PC-3 (cell line): ENCODE measurements at regions not wholly inside any gene's neighbourhood (a gene's known extent, or its start where the extent isn't known, plus 50 kb on each side); places are given as distances from the start of the nearest gene placed in this dataset.

Experiments used
- ATAC-seq: fragments of 200-7000 bp; cut with Tn5 transposase; 2 replicates; pipeline ENCODE4 v1.9.1; 2020; ENCODE audit warnings: mild to moderate bottlenecking, moderate library complexity
- BruUV-seq: library from RNA; stranded (reverse); fragments of 400-500 nt; replicated peaks from 2 replicates; lab custom pipeline; 2021; lab: Mats Ljungman, UMichigan
- CTCF ChIA-PET: fragments of 300-600 bp; sonication (Branson Sonifier 250); formaldehyde crosslinking; loops from one replicate; lab custom pipeline; 2022; ENCODE audit warnings: antibody characterized with exemption; lab: Charles Lee
- POLR2A ChIA-PET: fragments of 300-600 bp; sonication (Branson Sonifier 250); formaldehyde crosslinking; loops from one replicate; lab custom pipeline; 2022; ENCODE audit warnings: antibody characterized with exemption; ENCODE audit not compliant: unreplicated experiment; lab: Charles Lee
- DNase-seq: peaks from one replicate; pipeline ENCODE4 v3.0.0-alpha.2; 2015
- H2AFZ ChIP-seq: fragments of 300-600 bp; sonication (generic); 2 replicates; pipeline ENCODE4 v1.6.0; 2016; ENCODE audit warnings: antibody characterized with exemption, low read length
- H3F3A ChIP-seq: fragments of 300-600 bp; sonication (generic); one replicate; pipeline ENCODE4 v1.6.0; 2017; ENCODE audit warnings: antibody characterized with exemption, low read length, control low read depth, mild to moderate bottlenecking; ENCODE audit not compliant: unreplicated experiment
- H3K27ac ChIP-seq: fragments of 300-600 bp; sonication (generic); 2 replicates; pipeline ENCODE4 v1.5.1; 2016; ENCODE audit warnings: mild to moderate bottlenecking, low read length
- H3K27me3 ChIP-seq: fragments of 300-600 bp; sonication (generic); 2 replicates; pipeline ENCODE4 v1.6.1; 2016; ENCODE audit warnings: low read length, mixed read lengths
- H3K36me3 ChIP-seq: fragments of 300-600 bp; sonication (generic); 2 replicates; pipeline ENCODE4 v1.6.1; 2016; ENCODE audit warnings: low read depth, mixed run types, low read length, mixed read lengths
- H3K4me1 ChIP-seq: fragments of 300-600 bp; sonication (generic); 2 replicates; pipeline ENCODE4 v1.5.1; 2016; ENCODE audit warnings: low read length; ENCODE audit not compliant: insufficient read depth
- H3K4me2 ChIP-seq: fragments of 300-600 bp; sonication (generic); 2 replicates; pipeline ENCODE4 v1.6.0; 2016; ENCODE audit warnings: low read length
- H3K4me3 ChIP-seq: fragments of 300-600 bp; sonication (generic); 2 replicates; pipeline ENCODE4 v1.5.1; 2016; ENCODE audit warnings: mild to moderate bottlenecking, low read length, mixed read lengths
- H3K79me2 ChIP-seq: fragments of 300-600 bp; sonication (generic); 2 replicates; pipeline ENCODE4 v1.6.1; 2017; ENCODE audit warnings: low read length, mixed read lengths
- H3K9ac ChIP-seq: fragments of 300-600 bp; sonication (generic); 2 replicates; pipeline ENCODE4 v1.6.0; 2016; ENCODE audit warnings: mild to moderate bottlenecking, low read length
- H3K9me2 ChIP-seq: fragments of 300-600 bp; sonication (generic); replicated peaks from 2 replicates; pipeline ENCODE4 v1.6.1; 2016; ENCODE audit warnings: mixed run types, low read length, mixed read lengths
- H3K9me3 ChIP-seq: fragments of 300-600 bp; sonication (generic); 2 replicates; pipeline ENCODE4 v1.6.1; 2016; ENCODE audit warnings: low read length, mixed read lengths
- H4K20me1 ChIP-seq: fragments of 300-600 bp; sonication (generic); 2 replicates; pipeline ENCODE4 v1.6.1; 2016; ENCODE audit warnings: low read length, mixed read lengths
- EZH2 ChIP-seq: fragments of 300-600 bp; sonication (generic); IDR thresholded peaks from one replicate; pipeline ENCODE4 v1.6.1; 2017; ENCODE audit warnings: antibody characterized with exemption, mild to moderate bottlenecking, low read length; ENCODE audit not compliant: unreplicated experiment
- EZH2phosphoT487 ChIP-seq: fragments of 300-600 bp; sonication (generic); IDR thresholded peaks from 2 replicates; pipeline ENCODE4 v1.6.1; 2018; ENCODE audit warnings: mild to moderate bottlenecking, antibody characterized with exemption, low read length, borderline replicate concordance
- intact Hi-C: fragments of 100-400 bp; cut with micrococcal nuclease; formaldehyde crosslinking; loops from 2 replicates; pipeline ENCODE4 v1.9.0; 2023
- TF ChIP-seq, protein P1 (sequence below): fragments of 300-600 bp; sonication (generic); conservative IDR thresholded peaks from 2 replicates; pipeline ENCODE4 v1.5.1; 2017; ENCODE audit warnings: antibody characterized with exemption, low read depth, mild to moderate bottlenecking, low read length

DNA sequence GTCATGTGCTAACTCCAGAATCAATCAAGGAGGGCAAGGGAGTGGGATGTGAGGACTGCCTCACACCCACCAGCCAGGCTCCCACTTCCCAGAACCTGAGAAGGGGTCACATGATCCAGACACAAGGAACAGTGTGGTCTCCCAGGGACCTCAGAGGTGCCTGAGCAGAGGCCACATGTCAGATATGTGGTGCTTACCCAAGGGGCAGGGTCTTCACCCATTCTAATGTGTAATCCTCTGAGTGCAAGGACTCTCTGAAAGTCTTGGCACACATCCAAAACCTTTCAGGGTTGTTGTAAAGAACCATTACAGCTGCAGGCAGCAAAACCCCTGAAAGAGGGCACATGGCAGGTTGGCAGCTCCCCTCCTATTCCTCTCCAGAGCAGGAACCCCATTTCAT, 656.6 kb downstream of the UQCRFS1 start:
- no TSS peak for BruUV-seq
- intact Hi-C loops = no loop called here
- Histone ChIP-seq H3K4me1 (no peaks in the 10 kb centered on the region), H3F3A (no peaks in the 10 kb centered on the region), H2AFZ (no peak overlapping the region), H3K4me3 (no peak overlapping the region), H3K27ac (no peak overlapping the region), H3K36me3 (no peaks in the 10 kb centered on the region), H3K9me3 (0 out of 2 replicates have a peak, but pooled peaks cover 4% of the 10 kb centered on the region), H3K9me2 (no peaks in the 10 kb centered on the region), H3K4me2 (no peak overlapping the region), H4K20me1 (no peaks in the 10 kb centered on the region), H3K27me3 (no peaks in the 10 kb centered on the region), H3K9ac (no peak overlapping the region), H3K79me2 (no peaks in the 10 kb centered on the region)
- TF ChIP-seq EZH2 = no peak
- TF ChIP-seq, protein P1, sequence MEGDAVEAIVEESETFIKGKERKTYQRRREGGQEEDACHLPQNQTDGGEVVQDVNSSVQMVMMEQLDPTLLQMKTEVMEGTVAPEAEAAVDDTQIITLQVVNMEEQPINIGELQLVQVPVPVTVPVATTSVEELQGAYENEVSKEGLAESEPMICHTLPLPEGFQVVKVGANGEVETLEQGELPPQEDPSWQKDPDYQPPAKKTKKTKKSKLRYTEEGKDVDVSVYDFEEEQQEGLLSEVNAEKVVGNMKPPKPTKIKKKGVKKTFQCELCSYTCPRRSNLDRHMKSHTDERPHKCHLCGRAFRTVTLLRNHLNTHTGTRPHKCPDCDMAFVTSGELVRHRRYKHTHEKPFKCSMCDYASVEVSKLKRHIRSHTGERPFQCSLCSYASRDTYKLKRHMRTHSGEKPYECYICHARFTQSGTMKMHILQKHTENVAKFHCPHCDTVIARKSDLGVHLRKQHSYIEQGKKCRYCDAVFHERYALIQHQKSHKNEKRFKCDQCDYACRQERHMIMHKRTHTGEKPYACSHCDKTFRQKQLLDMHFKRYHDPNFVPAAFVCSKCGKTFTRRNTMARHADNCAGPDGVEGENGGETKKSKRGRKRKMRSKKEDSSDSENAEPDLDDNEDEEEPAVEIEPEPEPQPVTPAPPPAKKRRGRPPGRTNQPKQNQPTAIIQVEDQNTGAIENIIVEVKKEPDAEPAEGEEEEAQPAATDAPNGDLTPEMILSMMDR = no peak
- TF ChIP-seq EZH2phosphoT487 = no peak
- ATAC-seq = no peak
- ChIA-PET CTCF (no interaction called here), POLR2A (no interaction called here)
- DNase-seq = no peak

DNA sequence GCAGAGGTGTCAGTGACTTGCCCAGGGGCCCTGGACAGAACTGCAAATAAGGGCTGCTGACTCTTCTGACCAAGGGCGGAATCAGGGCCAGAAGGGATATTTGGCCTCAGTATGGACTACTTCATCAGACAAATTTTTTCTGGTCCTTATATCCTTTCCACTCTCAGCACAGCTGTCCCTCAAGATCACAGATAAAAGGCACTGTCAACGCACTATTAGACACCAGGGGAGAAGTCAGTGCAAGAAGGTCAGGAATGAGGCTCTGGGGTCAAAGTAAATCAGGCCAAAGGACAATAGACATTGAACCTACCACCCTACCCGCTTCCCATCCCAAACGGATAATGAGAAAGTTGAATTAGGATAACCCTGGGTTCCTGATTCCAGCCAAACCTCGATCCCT, 657.6 kb downstream of the UQCRFS1 start:
- no TSS peak for BruUV-seq
- ChIA-PET POLR2A (no interaction called here), CTCF (no interaction called here)
- H3K4me1 ChIP-seq = no peaks in the 10 kb centered on the region
- H3K4me3 ChIP-seq = no peak overlapping the region
- no peak overlapping the region for H2AFZ ChIP-seq
- H3K4me2 ChIP-seq = no peak overlapping the region
- ATAC-seq (no peak), DNase-seq (no peak)
- no peak overlapping the region for H3K27ac ChIP-seq
- no peaks in the 10 kb centered on the region for H4K20me1 ChIP-seq
- no peaks in the 10 kb centered on the region for H3K36me3 ChIP-seq
- H3K9me3 ChIP-seq = 0 out of 2 replicates have a peak, but pooled peaks cover 4% of the 10 kb centered on the region
- TF ChIP-seq, protein P1 = no peak
- TF ChIP-seq EZH2 = no peak
- no peak for TF ChIP-seq EZH2phosphoT487
- no peaks in the 10 kb centered on the region for H3K27me3 ChIP-seq
- no peaks in the 10 kb centered on the region for H3K79me2 ChIP-seq
- intact Hi-C loops = no loop called here
- H3K9ac ChIP-seq = no peak overlapping the region
- H3K9me2 ChIP-seq = no peaks in the 10 kb centered on the region
- H3F3A ChIP-seq = no peaks in the 10 kb centered on the region

DNA sequence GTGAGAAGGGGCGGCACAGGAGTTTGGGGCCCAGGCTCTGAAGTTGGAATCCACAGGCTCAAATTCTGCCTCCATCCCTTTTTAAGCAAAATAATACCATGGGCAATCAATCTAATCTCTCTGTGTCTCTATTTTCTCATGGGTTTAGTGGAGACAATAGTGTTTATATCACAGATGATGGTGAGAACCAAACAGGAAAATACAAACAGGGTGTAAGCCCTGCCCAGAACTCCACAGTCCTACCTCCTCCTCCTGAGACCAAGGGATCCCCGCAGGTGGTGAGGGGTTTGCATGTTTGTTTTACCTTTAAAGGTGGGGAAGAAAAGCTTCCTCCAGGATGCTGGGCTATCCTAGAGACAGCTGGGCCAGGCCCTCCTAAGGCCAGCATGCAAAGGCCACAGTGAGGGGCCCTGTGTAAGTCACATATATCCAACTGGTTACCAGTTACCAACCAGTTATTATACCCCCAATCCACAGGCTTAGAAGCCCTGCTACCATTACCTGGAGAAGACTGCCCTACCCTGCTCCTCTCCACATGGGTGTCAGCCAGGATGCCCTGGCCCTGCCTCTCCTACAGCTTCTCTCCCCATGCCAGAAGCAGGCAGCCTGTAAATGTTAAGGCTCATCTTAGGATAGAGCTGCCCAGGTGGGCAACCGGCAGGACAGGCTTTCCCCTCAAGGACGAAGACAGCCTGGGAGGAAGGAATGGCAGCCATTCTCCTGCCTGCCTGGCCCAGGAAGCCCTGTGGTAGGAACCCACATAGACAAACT, 658.4 kb downstream of the UQCRFS1 start:
- no peaks in the 10 kb centered on the region for H4K20me1 ChIP-seq
- no peak overlapping the region for H3K4me2 ChIP-seq
- no peak overlapping the region for H3K27ac ChIP-seq
- no peak for DNase-seq
- CTCF ChIA-PET = no interaction called here
- no peaks in the 10 kb centered on the region for H3K79me2 ChIP-seq
- TF ChIP-seq, protein P1 = no peak
- TF ChIP-seq EZH2phosphoT487 = no peak
- TF ChIP-seq EZH2 = no peak
- H3K4me3 ChIP-seq = no peak overlapping the region
- H3K36me3 ChIP-seq = no peaks in the 10 kb centered on the region
- no peak overlapping the region for H2AFZ ChIP-seq
- no peaks in the 10 kb centered on the region for H3K4me1 ChIP-seq
- intact Hi-C loops = no loop called here
- no peaks in the 10 kb centered on the region for H3K9me2 ChIP-seq
- H3F3A ChIP-seq = no peaks in the 10 kb centered on the region
- POLR2A ChIA-PET = no interaction called here
- ATAC-seq = no peak
- no peak overlapping the region for H3K9ac ChIP-seq
- BruUV-seq = no TSS peak
- H3K9me3 ChIP-seq = 0 out of 2 replicates have a peak, but pooled peaks cover 4% of the 10 kb centered on the region
- H3K27me3 ChIP-seq = no peaks in the 10 kb centered on the region
